Upper lobe of left lung (tissue), 6 donors: ENCODE measurements at regions not wholly inside any gene's neighbourhood (a gene's known extent, or its start where the extent isn't known, plus 50 kb on each side); places are given as distances from the start of the nearest gene placed in this dataset.

Source experiments
- ATAC-seq, 2 donors: fragments of 200-7000 bp; cut with Tn5 transposase; one replicate each; pipeline ENCODE4 v1.9.1; 2022; ENCODE audit warnings: mild to moderate bottlenecking in 2 of 2, moderate library complexity in 2 of 2; ENCODE audit not compliant: low FRiP score in 2 of 2
- DNase-seq, 2 donors: peaks; one replicate each; pipeline ENCODE4 v3.0.0-alpha.2; 2019 to 2020
- H3K27ac ChIP-seq, 4 donors: fragments of 200-600 bp; sonication (generic); one replicate each; pipeline ENCODE4 v1.5.1; 2016 to 2019
- H3K27me3 ChIP-seq, 4 donors: fragments of 200-600 bp; sonication (generic); one replicate each; pipeline ENCODE4 v1.5.1; 2017 to 2019
- H3K36me3 ChIP-seq, 4 donors: fragments of 200-600 bp; sonication (generic); one replicate each; pipeline ENCODE4 v1.5.1; 2016 to 2019
- H3K4me1 ChIP-seq, 4 donors: fragments of 200-600 bp; sonication (generic); one replicate each; pipeline ENCODE4 v1.5.1; 2018 to 2019
- H3K4me3 ChIP-seq, 4 donors: fragments of 200-600 bp; sonication (generic); one replicate each; pipeline ENCODE4 v1.5.1; 2017 to 2019; ENCODE audit warnings: mild to moderate bottlenecking in 2 of 4, moderate library complexity in 1 of 4
- H3K9me3 ChIP-seq, 4 donors: fragments of 200-600 bp; sonication (generic); one replicate each; pipeline ENCODE4 v1.5.1; 2018 to 2019
- CTCF ChIP-seq, 6 experiments: fragments of 450-650 bp in 4 of 6; fragments of 200-600 bp in 2 of 6; sonication (generic) in 2 of 6; IDR thresholded peaks; one replicate each; pipeline ENCODE4 v1.5.1; 2016 to 2019; ENCODE audit warnings: antibody characterized with exemption in 6 of 6
- EP300 ChIP-seq, 4 donors: sonication (generic); formaldehyde crosslinking; IDR thresholded peaks; one replicate each; pipeline ENCODE4 v1.5.1; 2017; ENCODE audit warnings: antibody characterized with exemption in 4 of 4, control low read depth in 2 of 4
- POLR2A ChIP-seq, 4 donors: fragments of 450-650 bp; IDR thresholded peaks; one replicate each; pipeline ENCODE4 v1.5.1; 2016 to 2017; ENCODE audit warnings: antibody characterized with exemption in 4 of 4, mild to moderate bottlenecking in 2 of 4
- POLR2AphosphoS5 ChIP-seq, 2 donors: sonication (generic); formaldehyde crosslinking; IDR thresholded peaks; one replicate each; pipeline ENCODE4 v1.5.1; 2017; ENCODE audit warnings: antibody characterized with exemption in 2 of 2
- WGBS, 2 donors: methylation state at CpG; one replicate each; pipeline ENCODE4 v1.1.5; 2017 to 2018; 5-methylcytosine and 5-hydroxymethylcytosine counted together
- donor health status: DM: no; HTN: no; CAD: no; lungs with moderate emphysema.
- donor health status: DM: no; HTN: yes; CAD: no; lungs with severe emphysema.

- no peak overlapping the region for H3K4me3 ChIP-seq
- no peak overlapping the region for H3K27ac ChIP-seq
- DNase-seq (no peak), ATAC-seq (no peak)
- H3K36me3 ChIP-seq, result no peaks in the 10 kb centered on the region
- H3K9me3 ChIP-seq, result no peaks in the 10 kb centered on the region
- H3K4me1 ChIP-seq, result no peaks in the 10 kb centered on the region
- TF ChIP-seq EP300 (IDR thresholded peaks at IDR 0.05), result no peak
- no peaks in the 10 kb centered on the region for H3K27me3 ChIP-seq
Observed at GRCh38 chr5:89885670-89886069, 523.9 kb downstream of the CETN3 start.

GRCh38 chr5:89883967-89884366 is 525.6 kb downstream of the CETN3 start:
- Histone ChIP-seq H3K9me3 (no peaks in the 10 kb centered on the region), H3K27ac (no peak overlapping the region), H3K36me3 (no peaks in the 10 kb centered on the region), H3K4me3 (no peak overlapping the region), H3K27me3 (no peaks in the 10 kb centered on the region), H3K4me1 (no peaks in the 10 kb centered on the region)
- TF ChIP-seq POLR2A (IDR thresholded peaks at IDR 0.05) (no peak), CTCF (IDR thresholded peaks at IDR 0.05) (no peak), POLR2AphosphoS5 (IDR thresholded peaks at IDR 0.05) (no peak), EP300 (IDR thresholded peaks at IDR 0.05) (no peak)
- no peak for ATAC-seq
- DNase-seq, result no peak

GRCh38 chr5:89878140-89879132 is 531.1 kb downstream of the CETN3 start:
- Histone ChIP-seq H3K4me3 (no peak overlapping the region), H3K36me3 (no peaks in the 10 kb centered on the region), H3K9me3 (no peaks in the 10 kb centered on the region), H3K27me3 (no peaks in the 10 kb centered on the region), H3K27ac (no peak overlapping the region), H3K4me1 (no peaks in the 10 kb centered on the region)
- TF ChIP-seq CTCF (IDR thresholded peaks at IDR 0.05), result no peak
- no peak for TF ChIP-seq EP300 (IDR thresholded peaks at IDR 0.05)
- no peak for TF ChIP-seq POLR2A (IDR thresholded peaks at IDR 0.05)
- 80 to 87% methylated on average over 9 of the region's 9 CpGs for WGBS, 2 donors
- no peak for DNase-seq
- peak in 1 of 2 donors; percentile 36 for ATAC-seq

GRCh38 chr5:89871906-89872305 is 537.6 kb downstream of the CETN3 start:
- ATAC-seq, result no peak
- Histone ChIP-seq H3K27ac (no peak overlapping the region), H3K4me1 (peaks cover 0 to 2% (median 0%) of the 10 kb centered on the region in 4 donors), H3K4me3 (no peak overlapping the region), H3K27me3 (no peaks in the 10 kb centered on the region), H3K36me3 (no peaks in the 10 kb centered on the region), H3K9me3 (no peaks in the 10 kb centered on the region)
- no peak for DNase-seq
- TF ChIP-seq CTCF (IDR thresholded peaks at IDR 0.05), result no peak
- no peak for TF ChIP-seq POLR2A (IDR thresholded peaks at IDR 0.05)
- TF ChIP-seq EP300 (IDR thresholded peaks at IDR 0.05), result no peak
- no peak for TF ChIP-seq POLR2AphosphoS5 (IDR thresholded peaks at IDR 0.05)
- 35 to 43% methylated on average over 2 of the region's 2 CpGs for WGBS, 2 donors

- no peaks in the 10 kb centered on the region for H3K9me3 ChIP-seq
- H3K36me3 ChIP-seq, result no peaks in the 10 kb centered on the region
- no peak for TF ChIP-seq CTCF (IDR thresholded peaks at IDR 0.05)
- TF ChIP-seq EP300 (IDR thresholded peaks at IDR 0.05), result no peak
- TF ChIP-seq POLR2A (IDR thresholded peaks at IDR 0.05), result no peak
- TF ChIP-seq POLR2AphosphoS5 (IDR thresholded peaks at IDR 0.05), result no peak
- peaks cover 0 to 2% (median 0%) of the 10 kb centered on the region in 4 donors for H3K4me1 ChIP-seq
- no peak overlapping the region for H3K27ac ChIP-seq
- DNase-seq (no peak), ATAC-seq (no peak)
- no peak overlapping the region for H3K4me3 ChIP-seq
- 95 to 96% methylated on average over 2 of the region's 2 CpGs for WGBS, 2 donors
- H3K27me3 ChIP-seq, result no peaks in the 10 kb centered on the region
Observed at GRCh38 chr5:89869346-89869745, 540.2 kb downstream of the CETN3 start.
